ENCODE measurements at regions not wholly inside any gene's neighbourhood (a gene's known extent, or its start where the extent isn't known, plus 50 kb on each side); places are given as distances from the start of the nearest gene placed in this dataset.

DNA sequence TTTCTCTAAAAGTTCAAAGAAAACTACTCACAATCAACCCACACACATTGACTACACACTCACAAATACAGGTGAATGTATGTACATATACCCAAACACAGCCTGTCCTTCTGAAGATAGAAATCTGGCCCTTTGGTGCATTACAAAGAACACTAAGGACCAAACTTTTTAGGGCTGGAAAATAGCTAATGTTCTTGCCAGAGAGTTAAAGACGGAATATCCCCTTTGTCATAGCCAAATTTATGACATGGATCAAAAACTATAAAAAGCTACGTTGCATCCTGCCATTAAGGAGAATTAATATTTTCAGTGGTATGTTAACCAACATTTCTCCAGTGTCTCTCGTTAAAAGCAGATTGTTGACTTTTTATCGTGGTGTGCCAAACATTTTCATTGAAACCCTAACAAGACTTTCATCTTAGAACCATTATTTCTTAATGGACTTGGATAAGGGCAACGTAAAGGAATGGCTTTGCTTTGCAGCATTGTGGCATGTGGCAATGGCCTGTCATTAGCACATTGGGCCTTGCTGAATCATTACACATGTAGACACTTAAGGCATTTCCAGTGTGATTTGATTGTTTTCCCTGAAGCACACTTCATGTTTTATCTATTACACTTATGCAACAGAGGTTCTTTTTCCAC is 150.9 kb upstream of the MEOX2 start:
- no peak overlapping the region for H3K27ac ChIP-seq (ENCODE audit: low read depth, low read length)
- intact Hi-C loops (cut with micrococcal nuclease): no loop called here
- Mint-ChIP-seq H3K36me3 (no peaks in the 10 kb centered on the region), H3K9me3 (peaks cover 0 to 7% (median 0%) of the 10 kb centered on the region in 8 donors), H3K4me3 (no peak overlapping the region), H3K27me3 (no peaks in the 10 kb centered on the region), H3K4me1 (no peaks in the 10 kb centered on the region), H3K27ac (no peak overlapping the region)
- H3K9me3 ChIP-seq (ENCODE audit: control insufficient read depth in 1 of 2, low read length in 2 of 2): no peaks in the 10 kb centered on the region
- no peaks in the 10 kb centered on the region for H3K27me3 ChIP-seq (ENCODE audit: insufficient read depth, low read length)
- H3K4me1 ChIP-seq (ENCODE audit: insufficient read depth, low read length): no peaks in the 10 kb centered on the region
- no peak for DNase-seq
- POLR2A ChIA-PET (ENCODE audit: partially characterized antibody): no interaction called here
- no peak overlapping the region for H3K4me3 ChIP-seq (ENCODE audit: low read length in 2 of 2)
- CTCF ChIA-PET (ENCODE audit: partially characterized antibody): no interaction called here
- no peaks in the 10 kb centered on the region for H3K36me3 ChIP-seq (ENCODE audit: insufficient read depth, low read length)

DNA sequence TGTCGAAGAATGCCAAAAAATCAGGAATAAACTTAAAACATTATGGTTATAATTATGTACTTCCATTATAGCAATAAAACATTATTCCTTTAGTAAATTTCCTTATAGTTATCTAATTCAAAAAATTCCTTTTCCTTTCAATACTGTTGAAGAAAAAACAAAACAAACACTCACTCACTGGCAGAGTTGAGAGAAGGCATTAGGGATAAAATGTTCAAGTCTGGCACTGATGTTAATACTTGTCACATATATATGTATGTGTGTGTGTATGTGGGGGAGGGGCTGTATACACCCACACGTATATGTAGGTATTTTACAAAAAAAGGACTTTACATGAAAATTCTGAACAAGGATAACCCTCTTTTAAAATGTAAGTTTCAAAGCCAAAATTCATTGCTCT is 150.2 kb upstream of the MEOX2 start:
- no peaks in the 10 kb centered on the region for H3K4me1 Mint-ChIP-seq
- intact Hi-C loops (cut with micrococcal nuclease): no loop called here
- Histone ChIP-seq H3K4me1 (ENCODE audit: insufficient read depth, low read length) (no peaks in the 10 kb centered on the region), H3K27me3 (ENCODE audit: insufficient read depth, low read length) (no peaks in the 10 kb centered on the region), H3K27ac (ENCODE audit: low read depth, low read length) (no peak overlapping the region), H3K9me3 (ENCODE audit: control insufficient read depth in 1 of 2, low read length in 2 of 2) (no peaks in the 10 kb centered on the region), H3K4me3 (ENCODE audit: low read length in 2 of 2) (no peak overlapping the region), H3K36me3 (ENCODE audit: insufficient read depth, low read length) (no peaks in the 10 kb centered on the region)
- no peaks in the 10 kb centered on the region for H3K27me3 Mint-ChIP-seq
- no peak overlapping the region for H3K4me3 Mint-ChIP-seq
- H3K27ac Mint-ChIP-seq: no peak overlapping the region
- peaks cover 0 to 7% (median 0%) of the 10 kb centered on the region in 8 donors for H3K9me3 Mint-ChIP-seq
- H3K36me3 Mint-ChIP-seq: no peaks in the 10 kb centered on the region
- POLR2A ChIA-PET (ENCODE audit: partially characterized antibody): no interaction called here
- no peak for DNase-seq
- CTCF ChIA-PET (ENCODE audit: partially characterized antibody): no interaction called here

DNA sequence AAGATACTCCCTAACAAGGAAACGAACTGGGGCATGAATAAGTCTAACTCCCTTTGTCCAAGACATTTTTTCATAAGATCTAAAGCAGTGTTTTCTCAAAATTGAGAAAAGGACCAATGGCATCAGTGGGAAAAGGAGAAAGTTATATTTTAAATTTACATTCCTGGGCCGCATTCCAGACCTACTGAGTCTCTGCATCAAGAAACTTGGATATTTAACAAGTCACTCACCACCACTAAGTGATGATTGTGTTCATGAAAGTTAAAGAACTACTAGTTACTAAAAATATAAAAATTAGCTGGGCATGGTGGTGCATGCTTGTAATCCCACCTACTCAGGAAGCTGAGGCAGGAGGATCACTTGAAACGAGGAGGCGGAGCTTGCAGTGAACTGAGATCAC is 149.6 kb upstream of the MEOX2 start:
- no peaks in the 10 kb centered on the region for H3K36me3 ChIP-seq (ENCODE audit: insufficient read depth, low read length)
- no peaks in the 10 kb centered on the region for H3K9me3 ChIP-seq (ENCODE audit: control insufficient read depth in 1 of 2, low read length in 2 of 2)
- no peaks in the 10 kb centered on the region for H3K4me1 ChIP-seq (ENCODE audit: insufficient read depth, low read length)
- no peak overlapping the region for H3K4me3 Mint-ChIP-seq
- POLR2A ChIA-PET (ENCODE audit: partially characterized antibody): no interaction called here
- H3K27ac ChIP-seq (ENCODE audit: low read depth, low read length): no peak overlapping the region
- H3K4me3 ChIP-seq (ENCODE audit: low read length in 2 of 2): no peak overlapping the region
- H3K36me3 Mint-ChIP-seq: no peaks in the 10 kb centered on the region
- peaks cover 0 to 7% (median 0%) of the 10 kb centered on the region in 8 donors for H3K9me3 Mint-ChIP-seq
- CTCF ChIA-PET (ENCODE audit: partially characterized antibody): no interaction called here
- no peak for DNase-seq
- H3K27ac Mint-ChIP-seq: no peak overlapping the region
- no peaks in the 10 kb centered on the region for H3K27me3 ChIP-seq (ENCODE audit: insufficient read depth, low read length)
- no peaks in the 10 kb centered on the region for H3K4me1 Mint-ChIP-seq
- no peaks in the 10 kb centered on the region for H3K27me3 Mint-ChIP-seq
- intact Hi-C loops (cut with micrococcal nuclease): no loop called here

DNA sequence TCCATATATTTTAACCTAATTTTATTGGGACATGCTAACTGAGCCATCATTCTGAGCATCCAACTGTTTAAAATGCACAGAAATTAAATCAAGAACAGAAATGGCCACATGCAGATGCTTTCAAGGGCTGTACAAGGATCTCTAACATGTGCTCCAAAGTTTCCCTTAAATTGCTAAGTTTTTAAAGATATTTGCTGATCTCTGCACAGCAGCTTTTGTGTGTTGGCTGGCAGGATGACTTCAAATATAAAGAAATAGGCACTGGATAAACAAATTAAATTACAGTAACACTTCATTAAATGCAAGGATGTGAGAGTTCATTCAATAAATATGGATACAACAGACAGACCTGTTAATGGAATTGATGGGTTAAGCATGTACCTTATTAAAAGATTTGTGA is 148.0 kb upstream of the MEOX2 start:
- peaks cover 0 to 11% (median under 1%) of the 10 kb centered on the region in 8 donors for H3K9me3 Mint-ChIP-seq
- H3K4me3 Mint-ChIP-seq: no peak overlapping the region
- H3K27ac Mint-ChIP-seq: no peak overlapping the region
- POLR2A ChIA-PET (ENCODE audit: partially characterized antibody): no interaction called here
- Histone ChIP-seq H3K36me3 (ENCODE audit: insufficient read depth, low read length) (no peaks in the 10 kb centered on the region), H3K9me3 (ENCODE audit: control insufficient read depth in 1 of 2, low read length in 2 of 2) (no peaks in the 10 kb centered on the region), H3K4me1 (ENCODE audit: insufficient read depth, low read length) (no peaks in the 10 kb centered on the region), H3K4me3 (ENCODE audit: low read length in 2 of 2) (no peak overlapping the region), H3K27me3 (ENCODE audit: insufficient read depth, low read length) (no peaks in the 10 kb centered on the region), H3K27ac (ENCODE audit: low read depth, low read length) (no peak overlapping the region)
- no peaks in the 10 kb centered on the region for H3K4me1 Mint-ChIP-seq
- intact Hi-C loops (cut with micrococcal nuclease): no loop called here
- H3K27me3 Mint-ChIP-seq: no peaks in the 10 kb centered on the region
- DNase-seq: no peak
- no peaks in the 10 kb centered on the region for H3K36me3 Mint-ChIP-seq
- CTCF ChIA-PET (ENCODE audit: partially characterized antibody): no interaction called here

DNA sequence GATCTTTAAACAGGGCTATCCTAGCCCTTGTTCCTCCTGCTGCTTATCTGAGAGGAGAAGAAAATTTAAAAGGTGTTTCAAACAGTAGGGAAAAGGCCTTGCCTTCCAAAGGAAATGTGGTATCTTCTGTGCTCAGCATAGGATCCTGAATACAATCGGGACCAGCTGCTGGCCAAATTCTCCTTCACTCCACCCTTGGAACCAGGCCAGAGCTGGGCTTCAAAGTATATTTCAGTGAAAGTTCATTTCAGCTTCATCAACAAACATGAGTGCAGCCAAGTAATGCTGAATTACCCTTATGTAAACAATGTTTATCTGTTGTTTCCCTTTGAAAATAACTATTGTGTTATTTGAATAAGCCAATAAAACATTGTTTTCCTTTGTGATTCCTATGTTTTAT is 146.5 kb upstream of the MEOX2 start:
- CTCF ChIA-PET (ENCODE audit: partially characterized antibody): interaction anchor here (1.5 kb wide), 1 partner anchor 9 kb away, joined by 3 read pairs; no protein-coding TSS in a partner anchor
- Mint-ChIP-seq H3K4me1 (no peaks in the 10 kb centered on the region), H3K36me3 (no peaks in the 10 kb centered on the region), H3K27ac (no peak overlapping the region), H3K27me3 (no peaks in the 10 kb centered on the region), H3K9me3 (peaks cover 0 to 11% (median 1%) of the 10 kb centered on the region in 8 donors), H3K4me3 (no peak overlapping the region)
- no peak for DNase-seq
- Histone ChIP-seq H3K4me3 (ENCODE audit: low read length in 2 of 2) (no peak overlapping the region), H3K9me3 (ENCODE audit: control insufficient read depth in 1 of 2, low read length in 2 of 2) (no peaks in the 10 kb centered on the region), H3K27me3 (ENCODE audit: insufficient read depth, low read length) (no peaks in the 10 kb centered on the region), H3K27ac (ENCODE audit: low read depth, low read length) (no peak overlapping the region), H3K4me1 (ENCODE audit: insufficient read depth, low read length) (no peaks in the 10 kb centered on the region), H3K36me3 (ENCODE audit: insufficient read depth, low read length) (no peaks in the 10 kb centered on the region)
- intact Hi-C loops (cut with micrococcal nuclease): no loop called here
- POLR2A ChIA-PET (ENCODE audit: partially characterized antibody): no interaction called here

DNA sequence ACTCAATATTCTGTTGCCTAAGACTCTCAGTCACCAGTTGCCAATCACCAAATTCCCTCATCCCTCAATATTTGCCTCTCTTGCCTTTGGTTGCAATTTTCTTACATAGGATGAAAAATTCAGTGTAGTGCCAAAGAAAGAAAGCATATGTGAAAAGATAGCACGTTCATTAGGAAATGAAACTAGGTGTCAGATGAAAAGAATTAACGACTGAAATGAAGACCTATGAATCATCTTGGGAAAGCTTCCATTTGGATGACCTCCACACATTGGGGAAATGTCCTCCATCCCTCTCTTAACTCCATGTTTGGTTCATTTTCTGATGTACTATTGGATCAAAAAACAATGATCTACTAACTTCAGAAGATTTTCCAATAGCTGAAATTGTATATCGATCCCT is 145.1 kb upstream of the MEOX2 start:
- ChIA-PET POLR2A (ENCODE audit: partially characterized antibody) (no interaction called here), CTCF (ENCODE audit: partially characterized antibody) (no interaction called here)
- Mint-ChIP-seq H3K27me3 (no peaks in the 10 kb centered on the region), H3K4me1 (no peaks in the 10 kb centered on the region), H3K36me3 (no peaks in the 10 kb centered on the region), H3K9me3 (peaks cover 0 to 16% (median 1%) of the 10 kb centered on the region in 8 donors), H3K27ac (no peak overlapping the region), H3K4me3 (no peak overlapping the region)
- Histone ChIP-seq H3K4me1 (ENCODE audit: insufficient read depth, low read length) (no peaks in the 10 kb centered on the region), H3K27ac (ENCODE audit: low read depth, low read length) (no peak overlapping the region), H3K36me3 (ENCODE audit: insufficient read depth, low read length) (no peaks in the 10 kb centered on the region), H3K9me3 (ENCODE audit: control insufficient read depth in 1 of 2, low read length in 2 of 2) (no peaks in the 10 kb centered on the region), H3K4me3 (ENCODE audit: low read length in 2 of 2) (no peak overlapping the region), H3K27me3 (ENCODE audit: insufficient read depth, low read length) (no peaks in the 10 kb centered on the region)
- DNase-seq: no peak
- intact Hi-C loops (cut with micrococcal nuclease): no loop called here

DNA sequence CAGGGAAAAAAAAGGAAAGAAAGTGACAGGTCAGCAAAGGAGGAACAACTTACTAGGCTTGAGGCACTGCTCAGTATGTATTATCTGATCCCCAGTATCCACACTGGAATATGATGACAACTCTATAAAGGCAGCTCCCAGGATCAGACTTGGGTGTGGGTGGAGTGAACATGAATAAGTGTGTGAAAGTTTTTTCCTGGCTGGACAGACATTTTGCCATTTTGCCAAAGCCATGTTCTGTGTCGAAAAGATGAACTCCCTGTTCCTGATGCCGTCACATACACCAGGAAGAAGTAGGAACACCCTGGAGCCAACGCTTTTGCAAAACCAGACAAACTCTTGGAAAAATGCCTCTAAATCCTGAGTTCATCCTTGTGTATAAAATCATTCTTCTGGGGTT is 143.2 kb upstream of the MEOX2 start:
- no peak overlapping the region for H3K4me3 ChIP-seq (ENCODE audit: low read length in 2 of 2)
- no peaks in the 10 kb centered on the region for H3K9me3 ChIP-seq (ENCODE audit: control insufficient read depth in 1 of 2, low read length in 2 of 2)
- intact Hi-C loops (cut with micrococcal nuclease): no loop called here
- H3K27ac ChIP-seq (ENCODE audit: low read depth, low read length): no peak overlapping the region
- Mint-ChIP-seq H3K36me3 (no peaks in the 10 kb centered on the region), H3K27ac (no peak overlapping the region), H3K4me1 (no peaks in the 10 kb centered on the region), H3K4me3 (no peak overlapping the region), H3K9me3 (peaks cover 0 to 16% (median 2%) of the 10 kb centered on the region in 8 donors), H3K27me3 (no peaks in the 10 kb centered on the region)
- no peaks in the 10 kb centered on the region for H3K27me3 ChIP-seq (ENCODE audit: insufficient read depth, low read length)
- ChIA-PET CTCF (ENCODE audit: partially characterized antibody) (no interaction called here), POLR2A (ENCODE audit: partially characterized antibody) (no interaction called here)
- DNase-seq: no peak
- H3K4me1 ChIP-seq (ENCODE audit: insufficient read depth, low read length): no peaks in the 10 kb centered on the region
- H3K36me3 ChIP-seq (ENCODE audit: insufficient read depth, low read length): no peaks in the 10 kb centered on the region

DNA sequence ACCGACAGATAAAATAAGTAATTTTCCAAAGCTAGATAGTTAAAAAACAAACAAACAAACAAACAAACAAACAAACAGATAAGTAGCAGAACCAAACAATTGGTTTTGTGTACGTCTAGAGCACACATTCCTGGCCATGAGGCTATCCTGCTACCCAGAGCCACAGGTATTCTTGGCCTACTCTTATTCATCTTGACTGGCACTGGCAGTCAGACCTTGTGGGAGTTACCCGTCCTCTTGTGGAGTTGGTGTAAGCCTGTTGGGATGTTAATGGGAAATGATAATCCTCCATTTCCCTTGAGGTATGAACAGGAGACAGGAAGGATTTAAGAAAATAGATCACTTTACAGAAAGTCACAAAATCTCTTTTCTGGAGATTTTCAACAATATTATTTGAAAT is 142.4 kb upstream of the MEOX2 start:
- Histone ChIP-seq H3K36me3 (ENCODE audit: insufficient read depth, low read length) (no peaks in the 10 kb centered on the region), H3K27me3 (ENCODE audit: insufficient read depth, low read length) (no peaks in the 10 kb centered on the region), H3K27ac (ENCODE audit: low read depth, low read length) (no peak overlapping the region), H3K4me1 (ENCODE audit: insufficient read depth, low read length) (no peaks in the 10 kb centered on the region), H3K9me3 (ENCODE audit: control insufficient read depth in 1 of 2, low read length in 2 of 2) (no peaks in the 10 kb centered on the region), H3K4me3 (ENCODE audit: low read length in 2 of 2) (no peak overlapping the region)
- ChIA-PET CTCF (ENCODE audit: partially characterized antibody) (no interaction called here), POLR2A (ENCODE audit: partially characterized antibody) (no interaction called here)
- H3K4me1 Mint-ChIP-seq: no peaks in the 10 kb centered on the region
- intact Hi-C loops (cut with micrococcal nuclease): no loop called here
- no peak overlapping the region for H3K4me3 Mint-ChIP-seq
- H3K9me3 Mint-ChIP-seq: peaks cover 0 to 19% (median 3%) of the 10 kb centered on the region in 8 donors
- DNase-seq: no peak
- H3K27me3 Mint-ChIP-seq: no peaks in the 10 kb centered on the region
- no peaks in the 10 kb centered on the region for H3K36me3 Mint-ChIP-seq
- H3K27ac Mint-ChIP-seq: no peak overlapping the region

Data from CD4-positive, alpha-beta memory T cell (primary cell).